ENCODE measurements at regions not wholly inside any gene's neighbourhood (a gene's known extent, or its start where the extent isn't known, plus 50 kb on each side); places are given as distances from the start of the nearest gene placed in this dataset.

GRCh38 chr10:44745920-44746319 is 165.2 kb upstream of the TMEM72 start:
- Histone ChIP-seq H3K27ac (ENCODE audit: low read depth, low read length) (no peak overlapping the region), H3K4me3 (ENCODE audit: insufficient read depth, low read length) (no peak overlapping the region), H4K20me1 (ENCODE audit: insufficient read depth, low read length) (no peaks in the 10 kb centered on the region), H3K79me2 (ENCODE audit: insufficient read depth, low read length) (no peaks in the 10 kb centered on the region), H3K27me3 (ENCODE audit: insufficient read depth, low read length) (no peaks in the 10 kb centered on the region), H3K4me2 (ENCODE audit: insufficient read depth, low read length) (no peak overlapping the region), H3K9me3 (ENCODE audit: low read depth, low read length) (no peaks in the 10 kb centered on the region), H3K4me1 (ENCODE audit: insufficient read depth, low read length) (no peaks in the 10 kb centered on the region), H3K36me3 (ENCODE audit: insufficient read depth, low read length) (no peaks in the 10 kb centered on the region), H2AFZ (ENCODE audit: low read length) (no peak overlapping the region)
- DNase-seq (ENCODE audit: insufficient read length, low spot score, missing footprints): no peak
- TF ChIP-seq CTCF (IDR thresholded peaks at IDR 0.05; ENCODE audit: extremely low read depth, low read depth, low read length): no peak

GRCh38 chr10:44747593-44748172 is 163.5 kb upstream of the TMEM72 start:
- H3K4me2 ChIP-seq (ENCODE audit: insufficient read depth, low read length): no peak overlapping the region
- no peaks in the 10 kb centered on the region for H3K36me3 ChIP-seq (ENCODE audit: insufficient read depth, low read length)
- DNase-seq (ENCODE audit: insufficient read length, low spot score, missing footprints): no peak
- no peak for TF ChIP-seq CTCF (IDR thresholded peaks at IDR 0.05; ENCODE audit: extremely low read depth, low read depth, low read length)
- no peaks in the 10 kb centered on the region for H3K79me2 ChIP-seq (ENCODE audit: insufficient read depth, low read length)
- no peak overlapping the region for H3K27ac ChIP-seq (ENCODE audit: low read depth, low read length)
- no peak overlapping the region for H2AFZ ChIP-seq (ENCODE audit: low read length)
- no peak overlapping the region for H3K4me3 ChIP-seq (ENCODE audit: insufficient read depth, low read length)
- H4K20me1 ChIP-seq (ENCODE audit: insufficient read depth, low read length): no peaks in the 10 kb centered on the region
- no peaks in the 10 kb centered on the region for H3K27me3 ChIP-seq (ENCODE audit: insufficient read depth, low read length)
- H3K4me1 ChIP-seq (ENCODE audit: insufficient read depth, low read length): peaks cover 8% of the 10 kb centered on the region
- H3K9me3 ChIP-seq (ENCODE audit: low read depth, low read length): no peaks in the 10 kb centered on the region

GRCh38 chr10:44749151-44749550 is 162.0 kb upstream of the TMEM72 start:
- no peaks in the 10 kb centered on the region for H3K36me3 ChIP-seq (ENCODE audit: insufficient read depth, low read length)

More at GRCh38 chr10:44749151-44749550, 162.0 kb upstream of the TMEM72 start:
- H3K27me3 ChIP-seq (ENCODE audit: insufficient read depth, low read length): no peaks in the 10 kb centered on the region
- no peak overlapping the region for H3K27ac ChIP-seq (ENCODE audit: low read depth, low read length)
- no peaks in the 10 kb centered on the region for H3K79me2 ChIP-seq (ENCODE audit: insufficient read depth, low read length)
- DNase-seq (ENCODE audit: insufficient read length, low spot score, missing footprints): no peak
- no peak overlapping the region for H3K4me2 ChIP-seq (ENCODE audit: insufficient read depth, low read length)
- no peaks in the 10 kb centered on the region for H4K20me1 ChIP-seq (ENCODE audit: insufficient read depth, low read length)
- H3K4me1 ChIP-seq (ENCODE audit: insufficient read depth, low read length): peaks cover 19% of the 10 kb centered on the region
- H3K9me3 ChIP-seq (ENCODE audit: low read depth, low read length): no peaks in the 10 kb centered on the region
- no peak overlapping the region for H3K4me3 ChIP-seq (ENCODE audit: insufficient read depth, low read length)
- TF ChIP-seq CTCF (IDR thresholded peaks at IDR 0.05; ENCODE audit: extremely low read depth, low read depth, low read length): no peak
- no peak overlapping the region for H2AFZ ChIP-seq (ENCODE audit: low read length)
